Upper lobe of left lung (tissue), 6 donors: ENCODE measurements at regions not wholly inside any gene's neighbourhood (a gene's known extent, or its start where the extent isn't known, plus 50 kb on each side); places are given as distances from the start of the nearest gene placed in this dataset.
"Not testable (repeated sequence)": the region's sequence is repeated elsewhere in the genome, so short reads cannot be mapped to it uniquely, and the experiment has no call there.

ENCODE experiments used
- ATAC-seq, 2 donors: fragments of 200-7000 bp; cut with Tn5 transposase; one replicate each; pipeline ENCODE4 v1.9.1; 2022; ENCODE audit warnings: mild to moderate bottlenecking in 2 of 2, moderate library complexity in 2 of 2; ENCODE audit not compliant: low FRiP score in 2 of 2
- DNase-seq, 2 donors: peaks; one replicate each; pipeline ENCODE4 v3.0.0-alpha.2; 2019 to 2020
- H3K27ac ChIP-seq, 4 donors: fragments of 200-600 bp; sonication (generic); one replicate each; pipeline ENCODE4 v1.5.1; 2016 to 2019
- H3K27me3 ChIP-seq, 4 donors: fragments of 200-600 bp; sonication (generic); one replicate each; pipeline ENCODE4 v1.5.1; 2017 to 2019
- H3K36me3 ChIP-seq, 4 donors: fragments of 200-600 bp; sonication (generic); one replicate each; pipeline ENCODE4 v1.5.1; 2016 to 2019
- H3K4me1 ChIP-seq, 4 donors: fragments of 200-600 bp; sonication (generic); one replicate each; pipeline ENCODE4 v1.5.1; 2018 to 2019
- H3K4me3 ChIP-seq, 4 donors: fragments of 200-600 bp; sonication (generic); one replicate each; pipeline ENCODE4 v1.5.1; 2017 to 2019; ENCODE audit warnings: mild to moderate bottlenecking in 2 of 4, moderate library complexity in 1 of 4
- H3K9me3 ChIP-seq, 4 donors: fragments of 200-600 bp; sonication (generic); one replicate each; pipeline ENCODE4 v1.5.1; 2018 to 2019
- EP300 ChIP-seq, 4 donors: sonication (generic); formaldehyde crosslinking; IDR thresholded peaks; one replicate each; pipeline ENCODE4 v1.5.1; 2017; ENCODE audit warnings: antibody characterized with exemption in 4 of 4, control low read depth in 2 of 4
- POLR2A ChIP-seq, 4 donors: fragments of 450-650 bp; IDR thresholded peaks; one replicate each; pipeline ENCODE4 v1.5.1; 2016 to 2017; ENCODE audit warnings: antibody characterized with exemption in 4 of 4, mild to moderate bottlenecking in 2 of 4
- POLR2AphosphoS5 ChIP-seq, 2 donors: sonication (generic); formaldehyde crosslinking; IDR thresholded peaks; one replicate each; pipeline ENCODE4 v1.5.1; 2017; ENCODE audit warnings: antibody characterized with exemption in 2 of 2
- WGBS, 2 donors: methylation state at CpG; one replicate each; pipeline ENCODE4 v1.1.5; 2017 to 2018; 5-methylcytosine and 5-hydroxymethylcytosine counted together
- TF ChIP-seq, protein P1 (sequence below), 6 experiments: fragments of 450-650 bp in 4 of 6; fragments of 200-600 bp in 2 of 6; sonication (generic) in 2 of 6; IDR thresholded peaks; one replicate each; pipeline ENCODE4 v1.5.1; 2016 to 2019; ENCODE audit warnings: antibody characterized with exemption in 6 of 6
- donor health status: DM: no; HTN: no; CAD: no; lungs with moderate emphysema.
- donor health status: DM: no; HTN: yes; CAD: no; lungs with severe emphysema.

DNA sequence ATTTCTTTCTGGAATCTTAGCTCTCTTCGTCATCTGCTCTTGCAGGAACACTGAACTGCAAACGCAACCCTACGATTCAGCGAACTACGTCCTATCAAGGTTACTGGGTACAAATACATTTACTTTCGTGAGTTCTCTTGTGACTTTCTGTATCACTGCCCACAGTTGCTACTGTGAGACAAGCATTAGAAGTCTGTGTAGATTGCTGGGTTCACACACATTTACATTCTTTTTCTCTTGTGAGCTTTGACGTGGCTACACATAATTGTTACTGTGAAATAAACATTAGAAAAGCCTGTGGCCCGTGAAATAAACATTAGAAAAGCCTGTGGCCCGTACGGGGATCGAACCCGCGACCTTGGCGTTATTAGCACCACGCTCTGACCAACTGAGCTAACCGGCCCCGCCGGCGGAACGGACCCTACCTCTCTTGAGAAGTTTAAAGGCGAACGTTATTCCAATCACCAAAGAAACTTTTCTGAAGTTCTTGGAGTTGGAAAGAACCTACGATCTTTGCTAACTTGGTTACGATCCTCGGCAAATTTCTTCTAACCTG is 61.2 kb upstream of the ZNF322 start:
- not testable (repeated sequence) for H3K27ac ChIP-seq, H3K9me3 ChIP-seq, ATAC-seq, H3K4me3 ChIP-seq, H3K4me1 ChIP-seq, DNase-seq, H3K36me3 ChIP-seq, H3K27me3 ChIP-seq
- no CpG with 5 or more reads among the region's 25 CpGs for WGBS, 2 donors

DNA sequence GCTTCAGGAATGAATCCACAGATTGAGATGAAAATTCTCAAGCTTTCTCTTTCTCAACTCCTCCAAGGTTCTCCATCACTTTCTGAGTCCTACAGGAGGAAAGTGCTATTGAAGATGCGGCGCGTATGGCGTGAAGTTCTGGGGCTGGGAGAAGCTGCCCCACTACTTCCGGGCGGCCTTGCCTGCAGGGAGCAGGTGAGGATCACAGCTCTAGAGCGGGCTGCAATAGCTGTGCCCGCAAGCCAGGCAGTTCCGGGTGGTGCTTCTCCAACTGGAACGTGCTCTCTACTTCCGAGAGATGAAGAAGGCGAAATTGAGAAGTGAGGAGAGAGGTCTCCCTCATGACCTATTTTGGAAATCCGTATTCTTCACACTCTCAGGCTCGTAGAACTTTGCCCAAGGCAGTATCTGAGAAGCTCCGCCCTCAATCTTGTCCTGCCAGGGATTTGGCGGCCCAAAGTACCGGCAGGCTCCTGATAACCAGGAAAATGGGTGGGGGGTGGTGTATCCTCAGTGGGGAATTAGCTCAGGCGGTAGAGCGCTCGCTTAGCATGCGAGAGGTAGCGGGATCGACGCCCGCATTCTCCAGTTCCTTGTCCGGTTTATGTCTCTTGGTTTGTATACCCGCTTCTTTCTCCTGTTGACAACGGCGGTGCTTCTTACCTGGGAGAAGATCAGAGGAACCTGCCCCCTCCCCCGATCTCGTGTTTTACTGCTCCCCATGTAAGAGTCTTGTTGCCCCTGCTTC is 70.6 kb upstream of the ZNF322 start:
- not testable (repeated sequence) for DNase-seq, H3K4me1 ChIP-seq, H3K36me3 ChIP-seq, H3K9me3 ChIP-seq, H3K27ac ChIP-seq, ATAC-seq, H3K4me3 ChIP-seq, H3K27me3 ChIP-seq
- WGBS, 2 donors: no CpG with 5 or more reads among the region's 31 CpGs

GRCh38 chr6:26734776-26735472 is 75.4 kb upstream of the ZNF322 start:
- not testable (repeated sequence) for H3K4me1 ChIP-seq, H3K4me3 ChIP-seq, H3K27me3 ChIP-seq, H3K36me3 ChIP-seq, ATAC-seq, DNase-seq, H3K27ac ChIP-seq, H3K9me3 ChIP-seq
- WGBS, 2 donors: no CpG with 5 or more reads among the region's 36 CpGs

GRCh38 chr6:26739811-26740210 is 80.3 kb upstream of the ZNF322 start:
- Histone ChIP-seq H3K36me3 (no peaks in the 10 kb centered on the region), H3K4me1 (no peaks in the 10 kb centered on the region), H3K4me3 (no peak overlapping the region), H3K9me3 (peaks cover 0 to 7% (median 0%) of the 10 kb centered on the region in 4 donors), H3K27ac (no peak overlapping the region), H3K27me3 (peaks cover 0 to 11% (median 0%) of the 10 kb centered on the region in 4 donors)
- TF ChIP-seq POLR2A (IDR thresholded peaks at IDR 0.05) (no peak), EP300 (IDR thresholded peaks at IDR 0.05) (no peak), POLR2AphosphoS5 (IDR thresholded peaks at IDR 0.05) (no peak)
- TF ChIP-seq, protein P1, sequence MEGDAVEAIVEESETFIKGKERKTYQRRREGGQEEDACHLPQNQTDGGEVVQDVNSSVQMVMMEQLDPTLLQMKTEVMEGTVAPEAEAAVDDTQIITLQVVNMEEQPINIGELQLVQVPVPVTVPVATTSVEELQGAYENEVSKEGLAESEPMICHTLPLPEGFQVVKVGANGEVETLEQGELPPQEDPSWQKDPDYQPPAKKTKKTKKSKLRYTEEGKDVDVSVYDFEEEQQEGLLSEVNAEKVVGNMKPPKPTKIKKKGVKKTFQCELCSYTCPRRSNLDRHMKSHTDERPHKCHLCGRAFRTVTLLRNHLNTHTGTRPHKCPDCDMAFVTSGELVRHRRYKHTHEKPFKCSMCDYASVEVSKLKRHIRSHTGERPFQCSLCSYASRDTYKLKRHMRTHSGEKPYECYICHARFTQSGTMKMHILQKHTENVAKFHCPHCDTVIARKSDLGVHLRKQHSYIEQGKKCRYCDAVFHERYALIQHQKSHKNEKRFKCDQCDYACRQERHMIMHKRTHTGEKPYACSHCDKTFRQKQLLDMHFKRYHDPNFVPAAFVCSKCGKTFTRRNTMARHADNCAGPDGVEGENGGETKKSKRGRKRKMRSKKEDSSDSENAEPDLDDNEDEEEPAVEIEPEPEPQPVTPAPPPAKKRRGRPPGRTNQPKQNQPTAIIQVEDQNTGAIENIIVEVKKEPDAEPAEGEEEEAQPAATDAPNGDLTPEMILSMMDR (IDR thresholded peaks at IDR 0.05): no peak
- no peak for ATAC-seq
- no peak for DNase-seq
- WGBS, 2 donors: 81 to 89% methylated on average over 7 of the region's 7 CpGs

DNA sequence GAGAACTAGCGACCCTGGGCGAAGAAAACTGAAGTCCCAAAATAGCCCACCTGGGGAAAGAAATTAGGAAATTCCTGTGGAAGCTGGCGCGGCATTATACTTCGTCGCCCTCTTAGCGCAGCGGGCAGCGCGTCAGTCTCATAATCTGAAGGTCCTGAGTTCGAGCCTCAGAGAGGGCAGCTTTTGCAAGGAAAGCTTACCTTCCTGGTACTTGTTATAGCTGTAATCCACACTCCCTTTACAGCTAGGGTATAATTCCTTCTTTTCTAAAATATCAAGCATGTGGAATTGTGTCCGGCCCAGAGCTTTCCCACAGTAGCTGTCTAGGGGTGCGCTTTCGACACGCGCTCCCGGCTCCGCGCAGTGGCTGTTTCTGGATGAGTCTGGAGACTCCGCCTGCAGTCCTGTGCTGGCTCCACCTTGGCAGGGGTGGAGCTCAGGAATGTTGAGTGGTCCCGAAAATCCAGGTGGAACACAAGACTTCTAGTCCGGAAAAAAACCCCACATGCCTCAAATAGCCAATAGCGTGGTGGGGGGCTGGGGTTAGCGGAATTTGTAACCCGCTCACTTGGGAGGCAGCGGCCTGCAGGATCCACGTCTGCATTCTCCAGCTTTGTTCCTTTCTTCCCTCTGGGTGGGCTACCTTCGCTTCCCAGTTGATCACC is 83.7 kb upstream of the ZNF322 start:
- DNase-seq: peak in 1 of 2 donors; percentile 38
- peaks cover 0 to 7% (median 0%) of the 10 kb centered on the region in 4 donors for H3K9me3 ChIP-seq
- H3K36me3 ChIP-seq: no peaks in the 10 kb centered on the region
- no peak for TF ChIP-seq POLR2A (IDR thresholded peaks at IDR 0.05)
- no peak for TF ChIP-seq EP300 (IDR thresholded peaks at IDR 0.05)
- TF ChIP-seq, protein P1 (IDR thresholded peaks at IDR 0.05): no peak
- no peak for TF ChIP-seq POLR2AphosphoS5 (IDR thresholded peaks at IDR 0.05)
- WGBS, 2 donors: 11 to 16% methylated on average over 20 to 24 of the region's 28 CpGs
- no peak overlapping the region for H3K27ac ChIP-seq
- peaks cover 0 to 12% (median 0%) of the 10 kb centered on the region in 4 donors for H3K27me3 ChIP-seq
- H3K4me1 ChIP-seq: no peaks in the 10 kb centered on the region
- ATAC-seq: no peak
- H3K4me3 ChIP-seq: no peak overlapping the region

GRCh38 chr6:26743941-26744699 is 84.6 kb upstream of the ZNF322 start:
- Histone ChIP-seq H3K27me3 (peaks cover 0 to 12% (median 0%) of the 10 kb centered on the region in 4 donors), H3K9me3 (peaks cover 0 to 7% (median 0%) of the 10 kb centered on the region in 4 donors), H3K27ac (no peak overlapping the region), H3K36me3 (no peaks in the 10 kb centered on the region), H3K4me3 (no peak overlapping the region), H3K4me1 (no peaks in the 10 kb centered on the region)
- DNase-seq: no peak
- ATAC-seq: no peak
- 5 to 7% methylated on average over 27 of the region's 27 CpGs for WGBS, 2 donors
- TF ChIP-seq, protein P1 (IDR thresholded peaks at IDR 0.05): no peak
- TF ChIP-seq POLR2AphosphoS5 (IDR thresholded peaks at IDR 0.05): no peak
- TF ChIP-seq EP300 (IDR thresholded peaks at IDR 0.05): no peak
- no peak for TF ChIP-seq POLR2A (IDR thresholded peaks at IDR 0.05)

GRCh38 chr6:26744837-26745282 is 85.3 kb upstream of the ZNF322 start:
- not testable (repeated sequence) for H3K4me1 ChIP-seq, H3K4me3 ChIP-seq, H3K36me3 ChIP-seq, DNase-seq, H3K27ac ChIP-seq, H3K9me3 ChIP-seq, ATAC-seq
- 8 to 20% methylated on average over 8 of the region's 8 CpGs for WGBS, 2 donors
- peaks cover 0 to 12% (median 0%) of the 10 kb centered on the region in 4 donors for H3K27me3 ChIP-seq

GRCh38 chr6:26745964-26746363 is 86.4 kb upstream of the ZNF322 start:
- not testable (repeated sequence) for ATAC-seq, H3K4me3 ChIP-seq, H3K36me3 ChIP-seq, H3K27ac ChIP-seq, DNase-seq, H3K9me3 ChIP-seq, H3K4me1 ChIP-seq
- H3K27me3 ChIP-seq: peaks cover 0 to 12% (median 0%) of the 10 kb centered on the region in 4 donors
- WGBS, 2 donors: 12 to 67% methylated on average over 8 of the region's 8 CpGs
